Panc1 (cell line): ENCODE measurements at regions not wholly inside any gene's neighbourhood (a gene's known extent, or its start where the extent isn't known, plus 50 kb on each side); places are given as distances from the start of the nearest gene placed in this dataset.

Experiments
- ATAC-seq: fragments of 200-7000 bp; cut with Tn5 transposase; 2 replicates; pipeline ENCODE4 v1.9.1; 2020; ENCODE audit warnings: mild to moderate bottlenecking, moderate library complexity
- BruUV-seq: library from RNA; stranded (reverse); fragments of 400-500 nt; replicated peaks from 2 replicates; lab custom pipeline; 2021; lab: Mats Ljungman, UMichigan
- CTCF ChIA-PET: fragments of 300-600 bp; sonication (Branson Sonifier 250); formaldehyde crosslinking; loops from one replicate; lab custom pipeline; 2022; ENCODE audit warnings: antibody characterized with exemption; lab: Charles Lee
- POLR2A ChIA-PET: fragments of 300-600 bp; sonication (Branson Sonifier 250); formaldehyde crosslinking; loops from one replicate; lab custom pipeline; 2022; ENCODE audit warnings: antibody characterized with exemption; lab: Charles Lee
- DNase-seq: peaks from one replicate; pipeline ENCODE4 v3.0.0-alpha.2; 2010; ENCODE audit warnings: low read depth, low spot score
- H3K27ac ChIP-seq: 2 replicates; pipeline ENCODE4 v1.5.1; 2011; ENCODE audit warnings: mild to moderate bottlenecking, low read length, inconsistent platforms
- H3K27me3 ChIP-seq: fragments of 200-500 bp; sonication (Bioruptor generic); 2 replicates; pipeline ENCODE4 v1.6.0; 2014; ENCODE audit warnings: low read length, inconsistent platforms; ENCODE audit not compliant: control insufficient read depth, insufficient read depth
- H3K36me3 ChIP-seq: fragments of 200-500 bp; sonication (Bioruptor generic); 2 replicates; pipeline ENCODE4 v1.5.1; 2014; ENCODE audit warnings: inconsistent platforms, mild to moderate bottlenecking, low read length, moderate library complexity; ENCODE audit not compliant: control insufficient read depth, insufficient read depth
- H3K4me1 ChIP-seq: 2 replicates; pipeline ENCODE4 v1.5.1; 2011; ENCODE audit warnings: inconsistent platforms, mild to moderate bottlenecking, low read length, moderate library complexity; ENCODE audit not compliant: control insufficient read depth, insufficient read depth
- H3K4me3 ChIP-seq, 2 experiments: 2 replicates each; pipeline ENCODE4 v1.5.1; 2011 to 2012; ENCODE audit warnings: low read depth in 2 of 2, low read length in 2 of 2, mild to moderate bottlenecking in 2 of 2, inconsistent platforms in 1 of 2, moderate library complexity in 1 of 2
- H3K9me3 ChIP-seq: fragments of 200-500 bp; sonication (Bioruptor generic); 2 replicates; pipeline ENCODE4 v1.5.1; 2014; ENCODE audit warnings: low read depth, mild to moderate bottlenecking, inconsistent platforms, low read length, moderate library complexity; ENCODE audit not compliant: control insufficient read depth, insufficient read depth
- CTCF ChIP-seq: fragments of 450-650 bp; IDR thresholded peaks from 2 replicates; pipeline ENCODE4 v1.5.1; 2017; ENCODE audit warnings: mild to moderate bottlenecking
- POLR2AphosphoS5 ChIP-seq: IDR thresholded peaks from 2 replicates; pipeline ENCODE4 v1.6.1; 2012; ENCODE audit warnings: mild to moderate bottlenecking, low read depth, low read length, moderate library complexity
- REST ChIP-seq, 2 experiments: IDR thresholded peaks; 2 replicates each; pipeline ENCODE4 v1.6.1; 2011 to 2012; ENCODE audit warnings: low read depth in 2 of 2, control low read depth in 1 of 2, low read length in 1 of 2, mild to moderate bottlenecking in 1 of 2, moderate library complexity in 1 of 2; ENCODE audit not compliant: insufficient read depth in 1 of 2
- SIN3A ChIP-seq: IDR thresholded peaks from 2 replicates; pipeline ENCODE4 v1.6.1; 2012; ENCODE audit warnings: low read depth, mild to moderate bottlenecking, low read length, moderate library complexity, borderline replicate concordance; ENCODE audit not compliant: insufficient read depth
- TCF7L2 ChIP-seq: IDR thresholded peaks from 2 replicates; pipeline ENCODE4 v1.6.1; 2011; ENCODE audit warnings: mild to moderate bottlenecking, low read depth, low read length, inconsistent platforms
- in situ Hi-C: cut with HindIII; loops from 2 replicates; pipeline ENCODE4 v1.10.0; 2016; ENCODE audit warnings: low sequenced_read_pairs, low pct_unique_long_range_greater_than_20kb
- intact Hi-C: fragments of 100-400 bp; cut with micrococcal nuclease; formaldehyde crosslinking; loops from one replicate; pipeline ENCODE4 v1.10.0; 2022; ENCODE audit not compliant: unreplicated experiment

- ATAC-seq: no peak
- POLR2A ChIA-PET: no interaction called here
- in situ Hi-C loops: no loop called here
Observed at GRCh38 chr4:13928214-13928613, 300.7 kb upstream of the BOD1L1 start.

DNA sequence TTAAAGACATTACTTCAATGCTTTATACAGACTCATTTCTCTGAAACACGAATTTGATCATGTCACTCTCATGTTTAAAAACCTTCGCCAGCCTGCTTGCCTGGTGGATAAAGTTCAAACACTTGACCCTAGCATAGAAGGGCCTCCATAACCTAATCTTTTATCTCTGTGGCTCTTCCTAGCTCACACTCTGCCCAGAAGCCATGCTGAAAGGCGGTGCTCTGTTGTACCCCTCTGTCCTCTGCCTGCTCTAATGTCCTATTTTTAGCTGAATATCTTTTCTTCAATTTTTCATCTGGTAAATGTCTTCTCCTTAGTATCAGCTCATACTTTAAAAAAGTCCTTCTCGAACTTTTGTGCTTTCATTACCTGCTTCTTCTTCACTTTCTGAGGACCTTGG is 302.6 kb upstream of the BOD1L1 start:
- Histone ChIP-seq H3K4me3 (no peak overlapping the region), H3K4me1 (no peaks in the 10 kb centered on the region), H3K27ac (no peak overlapping the region), H3K36me3 (no peaks in the 10 kb centered on the region), H3K27me3 (no peaks in the 10 kb centered on the region), H3K9me3 (no peaks in the 10 kb centered on the region)
- in situ Hi-C loops (no loop called here), intact Hi-C loops (no loop called here)
- TF ChIP-seq CTCF (no peak), TCF7L2 (no peak), POLR2AphosphoS5 (no peak), REST (IDR thresholded peaks at IDR 0.05; ENCODE audit: insufficient read depth in 1 of 2, low read depth in 2 of 2, low read length in 1 of 2) (no peak), SIN3A (no peak)
- ChIA-PET CTCF (interaction anchor here (0.6 kb wide), 1 partner anchor 267 kb away, joined by 7 read pairs; no protein-coding TSS in a partner anchor), POLR2A (no interaction called here)
- ATAC-seq: no peak
- no peak for DNase-seq
- no TSS peak for BruUV-seq

More at GRCh38 chr4:13928214-13928613, 300.7 kb upstream of the BOD1L1 start:
- H3K4me1 ChIP-seq: no peaks in the 10 kb centered on the region
- no peak for DNase-seq
- CTCF ChIA-PET: no interaction called here
- H3K27ac ChIP-seq: no peak overlapping the region
- TF ChIP-seq REST (IDR thresholded peaks at IDR 0.05; ENCODE audit: insufficient read depth in 1 of 2, low read depth in 2 of 2, low read length in 1 of 2): no peak
- no peak for TF ChIP-seq TCF7L2
- no peak for TF ChIP-seq CTCF
- no peak for TF ChIP-seq POLR2AphosphoS5
- TF ChIP-seq SIN3A: no peak
- no peaks in the 10 kb centered on the region for H3K27me3 ChIP-seq
- H3K9me3 ChIP-seq: no peaks in the 10 kb centered on the region
- no TSS peak for BruUV-seq
- no peaks in the 10 kb centered on the region for H3K36me3 ChIP-seq
- intact Hi-C loops: no loop called here
- H3K4me3 ChIP-seq: no peak overlapping the region
